Ectodermal cell (in vitro differentiated cells): ENCODE measurements at regions not wholly inside any gene's neighbourhood (a gene's known extent, or its start where the extent isn't known, plus 50 kb on each side); places are given as distances from the start of the nearest gene placed in this dataset.
"Not testable (repeated sequence)": the region's sequence is repeated elsewhere in the genome, so short reads cannot be mapped to it uniquely, and the experiment has no call there.

Experiments
- H3K27ac ChIP-seq: 2 replicates; pipeline ENCODE4 v1.7.0; 2013; ENCODE audit warnings: mild to moderate bottlenecking, low read depth, low read length; ENCODE audit not compliant: insufficient read depth, poor library complexity, severe bottlenecking
- H3K27me3 ChIP-seq: 2 replicates; pipeline ENCODE4 v1.7.0; 2013; ENCODE audit warnings: mild to moderate bottlenecking, low read length; ENCODE audit not compliant: insufficient read depth, control insufficient read depth, poor library complexity, severe bottlenecking
- H3K36me3 ChIP-seq: one replicate; pipeline ENCODE4 v1.7.0; 2013; ENCODE audit warnings: low read length; ENCODE audit not compliant: control insufficient read depth, insufficient read depth
- H3K4me1 ChIP-seq: one replicate; pipeline ENCODE4 v1.7.0; 2013; ENCODE audit warnings: low read length; ENCODE audit not compliant: control insufficient read depth, insufficient read depth
- H3K4me3 ChIP-seq: 2 replicates; pipeline ENCODE4 v1.7.0; 2013; ENCODE audit warnings: low read depth, low read length, control low read depth; ENCODE audit not compliant: insufficient read depth
- H3K9me3 ChIP-seq: 2 replicates; pipeline ENCODE4 v1.7.0; 2013; ENCODE audit warnings: mild to moderate bottlenecking, low read length, moderate library complexity; ENCODE audit not compliant: control insufficient read depth
- WGBS, 2 experiments: methylation state at CpG; one replicate each; pipeline ENCODE4 v1.1.7; 2013; ENCODE audit warnings: missing lambda C conversion rate in 2 of 2; 5-methylcytosine and 5-hydroxymethylcytosine counted together

DNA sequence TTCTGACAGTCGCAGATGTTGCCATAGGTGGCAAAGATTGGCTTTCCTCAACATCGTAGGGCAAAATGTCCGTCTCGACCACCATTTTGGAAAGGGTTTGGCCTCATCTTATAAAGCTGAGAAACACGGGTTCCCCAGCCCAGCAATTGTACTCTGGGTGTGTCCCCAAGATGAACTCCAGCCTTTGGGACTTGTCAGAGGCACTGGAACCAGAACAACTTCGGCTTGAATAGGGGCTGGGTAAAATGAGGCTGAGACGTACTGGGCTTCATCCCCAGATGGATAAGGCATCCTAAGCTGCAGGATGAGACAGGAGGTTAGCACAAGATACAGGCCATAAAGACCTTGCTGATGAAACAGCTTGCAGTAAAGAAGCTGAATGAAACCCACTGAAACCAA is 151.9 kb downstream of the CRLF2 start:
- 88 to 90% methylated on average over 7 of the region's 7 CpGs for WGBS, 2 experiments
- Histone ChIP-seq H3K4me3 (no peak overlapping the region), H3K36me3 (no peaks in the 10 kb centered on the region), H3K27ac (no peak overlapping the region), H3K27me3 (no peaks in the 10 kb centered on the region), H3K4me1 (no peaks in the 10 kb centered on the region), H3K9me3 (no peaks in the 10 kb centered on the region)

DNA sequence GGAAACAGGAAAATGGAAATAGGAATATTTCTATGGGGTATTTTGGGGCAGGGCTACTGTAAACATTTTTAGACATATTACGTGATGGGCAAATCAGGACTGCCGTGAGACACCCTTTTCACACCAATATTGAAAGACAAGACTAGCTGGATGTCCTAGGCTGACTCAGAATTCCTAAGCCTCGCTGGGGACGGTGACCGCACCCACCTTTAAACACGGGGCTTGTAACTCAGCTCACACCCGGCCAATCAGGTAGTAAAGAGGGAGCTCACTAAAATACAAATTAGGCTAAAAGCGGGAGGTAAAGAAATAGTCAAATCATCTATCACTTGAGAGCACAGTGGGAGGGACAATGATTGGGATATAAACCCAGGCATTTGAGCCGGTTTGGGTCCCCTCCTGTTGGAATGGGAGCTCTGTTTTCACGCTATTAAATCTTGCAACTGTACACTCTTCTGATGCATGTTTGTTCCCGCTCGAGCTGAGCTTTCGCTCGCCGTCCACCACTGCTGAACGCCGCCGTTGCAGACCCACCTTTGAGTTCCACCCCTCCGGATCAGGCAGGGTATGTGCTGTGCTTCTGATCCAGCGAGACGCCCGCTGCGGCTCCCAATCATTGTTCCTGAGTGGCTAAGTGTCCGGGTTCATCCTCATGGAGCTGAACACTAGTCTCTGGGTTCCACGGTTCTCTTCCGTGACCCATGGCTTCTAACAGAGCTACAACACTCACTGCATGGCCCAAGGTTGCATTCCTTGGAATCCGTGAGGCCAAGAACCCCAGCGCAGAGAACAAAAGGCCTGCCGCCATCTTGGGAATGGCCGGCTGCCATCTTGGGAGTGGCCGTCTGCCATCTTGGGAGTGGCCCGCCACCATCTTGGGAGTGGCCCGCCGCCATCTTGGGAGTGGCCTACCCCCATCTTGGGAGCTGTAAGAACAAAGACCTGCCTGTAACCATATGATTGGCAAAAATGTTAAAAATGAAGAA is 152.6 kb downstream of the CRLF2 start:
- no peaks in the 10 kb centered on the region for H3K4me1 ChIP-seq
- no peaks in the 10 kb centered on the region for H3K27me3 ChIP-seq
- no peaks in the 10 kb centered on the region for H3K36me3 ChIP-seq
- no peak overlapping the region for H3K4me3 ChIP-seq
- no peaks in the 10 kb centered on the region for H3K9me3 ChIP-seq
- no peak overlapping the region for H3K27ac ChIP-seq
- WGBS, 2 experiments, result 92 to 93% methylated on average over 34 of the region's 34 CpGs

DNA sequence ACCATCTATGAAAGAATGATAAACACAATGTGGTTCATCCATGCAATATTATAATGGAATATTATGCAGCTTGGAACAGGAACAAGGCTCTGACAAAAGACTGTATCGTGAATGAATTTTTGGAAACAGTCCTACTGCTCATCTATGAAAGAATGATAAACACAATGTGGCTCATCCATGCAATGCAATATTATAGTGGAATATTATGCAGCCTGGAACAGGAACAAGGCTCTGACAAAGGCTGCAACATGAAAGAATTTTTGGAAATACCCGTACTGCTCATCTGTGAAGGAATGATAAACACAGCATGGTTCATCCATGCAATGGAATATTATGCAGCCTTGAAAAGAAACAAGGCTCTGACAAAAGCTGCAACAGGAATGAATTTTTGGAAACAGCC is 158.8 kb downstream of the CRLF2 start:
- WGBS, 2 experiments, result 46% methylated on average over 2 of the region's 2 CpGs
- not testable (repeated sequence) for H3K4me3 ChIP-seq, H3K9me3 ChIP-seq

DNA sequence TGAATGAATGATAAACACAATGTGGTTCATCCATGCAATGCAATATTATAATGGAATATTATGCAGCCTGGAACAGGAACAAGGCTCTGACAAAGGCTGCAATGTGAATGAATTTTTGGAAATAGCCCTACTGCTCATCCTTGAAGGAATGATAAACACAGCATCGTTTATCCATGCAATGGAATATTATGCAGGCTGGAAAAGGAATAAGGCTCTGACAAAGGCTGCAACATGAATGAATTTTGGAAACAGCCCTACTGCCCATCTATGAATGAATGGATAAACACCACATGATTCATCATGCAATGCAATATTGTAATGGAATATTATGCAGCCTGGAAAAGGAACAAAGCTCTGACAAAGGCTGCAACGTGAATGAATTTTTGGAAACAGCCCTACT is 159.4 kb downstream of the CRLF2 start:
- H3K9me3 ChIP-seq, result peaks cover 4% of the 10 kb centered on the region

More for the DNA sequence above, 158.8 kb downstream of the CRLF2 start:
- not testable (repeated sequence) for H3K27me3 ChIP-seq, H3K27ac ChIP-seq, H3K36me3 ChIP-seq, H3K4me1 ChIP-seq

DNA sequence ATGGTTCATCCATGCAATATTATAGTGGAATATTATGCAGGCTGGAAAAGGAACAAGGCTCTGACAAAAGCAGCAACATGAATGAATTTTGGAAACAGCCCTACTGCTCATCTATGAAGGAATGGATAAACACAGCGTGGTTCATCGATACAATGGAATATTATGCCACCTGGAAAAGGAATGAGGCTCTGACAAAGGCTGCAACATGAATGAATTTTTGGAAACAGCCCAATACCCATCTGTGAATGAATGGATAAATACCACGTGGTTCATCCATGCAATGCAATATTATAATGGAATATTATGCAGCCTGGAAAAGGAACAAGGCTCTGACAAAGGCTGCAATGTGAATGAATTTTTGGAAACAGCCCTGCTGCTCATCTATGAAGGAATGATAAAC is 160.4 kb downstream of the CRLF2 start:
- Histone ChIP-seq H3K4me3 (no peak overlapping the region), H3K27ac (no peak overlapping the region), H3K27me3 (no peaks in the 10 kb centered on the region), H3K9me3 (peaks cover 4% of the 10 kb centered on the region), H3K36me3 (no peaks in the 10 kb centered on the region), H3K4me1 (no peaks in the 10 kb centered on the region)
- 90 to 92% methylated on average over 3 of the region's 3 CpGs for WGBS, 2 experiments

More for the DNA sequence above, 159.4 kb downstream of the CRLF2 start:
- no peaks in the 10 kb centered on the region for H3K36me3 ChIP-seq
- no peak overlapping the region for H3K27ac ChIP-seq
- no peaks in the 10 kb centered on the region for H3K27me3 ChIP-seq
- H3K4me3 ChIP-seq, result no peak overlapping the region
- H3K4me1 ChIP-seq, result no peaks in the 10 kb centered on the region
- WGBS, 2 experiments, result 80 to 91% methylated on average over 2 of the region's 2 CpGs

DNA sequence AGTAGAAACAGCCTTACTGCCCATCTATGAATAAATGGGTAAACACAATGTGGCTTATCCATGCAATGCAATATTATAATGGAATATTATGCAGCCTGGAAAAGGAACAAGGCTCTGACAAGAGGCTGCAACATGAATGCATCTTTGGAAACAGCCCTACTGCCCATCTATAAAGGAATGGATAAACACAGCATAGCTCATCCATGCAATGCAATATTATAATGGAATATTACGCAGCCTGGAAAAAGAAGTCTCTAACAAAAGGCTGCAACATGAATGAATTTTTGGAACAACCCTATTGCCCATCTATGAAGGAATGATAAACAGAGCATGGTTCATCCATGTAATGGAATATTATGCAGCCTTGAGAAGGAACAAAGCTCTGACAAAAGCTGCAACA is 161.0 kb downstream of the CRLF2 start:
- Histone ChIP-seq H3K4me3 (no peak overlapping the region), H3K27me3 (no peaks in the 10 kb centered on the region), H3K4me1 (no peaks in the 10 kb centered on the region), H3K27ac (no peak overlapping the region), H3K36me3 (no peaks in the 10 kb centered on the region), H3K9me3 (peaks cover 4% of the 10 kb centered on the region)
- 88 to 100% methylated on average over 1 of the region's 1 CpG for WGBS, 2 experiments

DNA sequence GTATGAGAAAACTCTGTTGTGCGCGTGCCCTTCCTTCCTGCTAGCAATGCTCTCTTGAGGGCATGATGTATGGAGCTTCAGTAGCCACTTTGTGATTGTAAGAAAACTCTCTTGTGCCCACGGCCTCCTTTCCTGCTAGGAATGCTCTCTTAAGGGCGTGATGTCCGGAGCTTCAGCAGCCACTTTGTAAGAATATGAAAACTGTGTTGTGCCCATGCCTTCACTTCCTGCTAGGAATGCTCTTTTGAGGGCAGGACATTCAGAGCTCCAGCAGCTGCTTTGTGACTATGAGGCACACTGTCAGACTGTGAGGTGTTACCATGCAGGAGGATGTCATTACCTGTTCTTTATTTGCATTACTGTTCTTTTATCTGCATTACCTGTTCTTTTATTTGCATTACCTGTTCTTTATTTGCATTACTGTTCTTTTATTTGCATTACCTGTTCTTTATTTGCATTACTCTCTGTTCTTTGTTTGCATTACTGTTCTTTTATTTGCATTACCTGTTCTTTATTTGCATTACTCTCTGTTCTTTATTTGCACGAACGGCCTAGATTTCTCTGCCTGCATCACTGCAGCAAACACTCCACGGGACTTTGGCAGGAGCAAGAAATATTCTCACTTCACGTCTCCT is 166.7 kb downstream of the CRLF2 start:
- H3K36me3 ChIP-seq, result no peaks in the 10 kb centered on the region
- no peaks in the 10 kb centered on the region for H3K9me3 ChIP-seq
- 94 to 96% methylated on average over 9 of the region's 9 CpGs for WGBS, 2 experiments
- no peaks in the 10 kb centered on the region for H3K4me1 ChIP-seq
- H3K4me3 ChIP-seq, result no peak overlapping the region
- no peaks in the 10 kb centered on the region for H3K27me3 ChIP-seq
- no peak overlapping the region for H3K27ac ChIP-seq

DNA sequence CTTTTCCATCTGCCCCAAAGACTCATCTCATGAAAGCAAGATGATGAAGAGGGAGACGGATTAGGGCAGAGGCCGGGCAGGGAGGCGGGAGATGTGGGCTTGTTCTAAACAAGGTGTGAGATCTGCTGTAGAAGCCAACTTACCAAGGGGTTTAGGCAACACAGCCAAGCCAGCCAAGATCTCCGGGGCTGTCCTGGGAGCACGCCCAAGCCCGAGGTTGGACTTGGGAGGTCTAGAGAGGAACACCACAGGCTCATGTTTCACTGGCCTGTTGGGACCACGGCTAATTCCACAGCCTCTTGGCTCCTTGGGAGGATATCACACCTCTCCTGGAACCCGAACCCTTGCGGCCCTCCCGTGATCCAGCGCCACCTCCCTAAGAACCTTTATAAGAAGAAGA is 171.4 kb downstream of the CRLF2 start:
- Histone ChIP-seq H3K9me3 (no peaks in the 10 kb centered on the region), H3K27ac (no peak overlapping the region), H3K4me3 (no peak overlapping the region), H3K36me3 (no peaks in the 10 kb centered on the region), H3K27me3 (no peaks in the 10 kb centered on the region), H3K4me1 (no peaks in the 10 kb centered on the region)
- WGBS, 2 experiments, result 94 to 97% methylated on average over 11 of the region's 11 CpGs

DNA sequence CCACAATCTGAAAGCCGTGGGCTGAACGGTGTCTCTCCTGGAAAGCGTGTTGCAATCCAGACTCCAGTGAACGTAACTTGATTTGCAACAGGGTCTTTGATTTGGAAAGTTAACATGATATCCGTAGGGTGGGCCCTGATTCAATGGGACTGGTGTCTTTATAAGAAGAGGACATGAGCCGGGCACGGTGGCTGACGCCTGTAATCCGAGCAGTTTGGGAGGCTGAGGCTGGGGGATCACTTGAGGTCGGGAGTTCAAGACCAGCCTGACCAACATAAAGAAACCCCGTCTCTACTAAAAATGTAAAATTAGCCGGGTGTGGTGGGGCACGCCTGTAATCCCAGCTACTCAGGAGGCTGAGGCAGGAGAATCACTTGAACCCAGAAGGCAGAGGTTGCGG is 176.5 kb downstream of the CRLF2 start:
- H3K4me3 ChIP-seq, H3K4me1 ChIP-seq, H3K9me3 ChIP-seq, H3K27ac ChIP-seq, H3K36me3 ChIP-seq, H3K27me3 ChIP-seq: not testable (repeated sequence)
- 92 to 94% methylated on average over 14 of the region's 14 CpGs for WGBS, 2 experiments

DNA sequence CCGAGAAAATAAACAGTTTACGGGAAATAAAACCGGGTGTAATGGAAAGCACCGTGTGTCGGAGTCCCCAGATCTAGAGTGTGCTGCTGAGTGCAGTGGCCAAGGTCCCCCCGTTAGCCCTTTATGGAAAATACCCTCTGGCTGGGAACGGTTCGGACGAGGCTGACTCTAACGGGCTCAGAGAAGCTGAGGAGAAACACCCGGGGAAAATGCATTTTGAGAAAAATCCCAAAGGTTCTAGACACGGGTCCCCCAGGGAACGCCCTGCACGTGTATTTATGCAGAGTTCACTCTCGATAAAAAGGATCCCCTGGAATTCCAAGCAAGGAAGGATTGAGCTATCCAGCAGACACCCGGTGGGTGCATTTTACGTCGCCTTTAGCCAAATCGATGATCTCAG is 177.2 kb downstream of the CRLF2 start:
- no peak overlapping the region for H3K27ac ChIP-seq
- no peak overlapping the region for H3K4me3 ChIP-seq
- no peaks in the 10 kb centered on the region for H3K9me3 ChIP-seq
- H3K36me3 ChIP-seq, result no peaks in the 10 kb centered on the region
- H3K27me3 ChIP-seq, result no peaks in the 10 kb centered on the region
- no peaks in the 10 kb centered on the region for H3K4me1 ChIP-seq
- 82 to 83% methylated on average over 19 of the region's 19 CpGs for WGBS, 2 experiments
